Activated CD4-positive, alpha-beta memory T cell treated with anti-CD3 and anti-CD28 coated beads for 36 hours (primary cell): ENCODE measurements at regions not wholly inside any gene's neighbourhood (a gene's known extent, or its start where the extent isn't known, plus 50 kb on each side); places are given as distances from the start of the nearest gene placed in this dataset.

Source experiments
- CTCF ChIA-PET: fragments of 350-600 bp; sonication (Branson Sonifier 250); formaldehyde crosslinking; loops from one replicate; lab custom pipeline; 2021; ENCODE audit warnings: antibody characterized with exemption, inconsistent platforms; lab: Charles Lee
- POLR2A ChIA-PET: fragments of 350-600 bp; sonication (Branson Sonifier 250); formaldehyde crosslinking; loops from one replicate; lab custom pipeline; 2021; ENCODE audit warnings: antibody characterized with exemption; lab: Charles Lee
- DNase-seq: peaks from one replicate; pipeline ENCODE4 v3.0.0-alpha.2; 2020
- H3K27ac Mint-ChIP-seq: one replicate; pipeline ENCODE4 v1.8.0; 2021; ENCODE audit warnings: mixed read lengths
- H3K27me3 Mint-ChIP-seq: one replicate; pipeline ENCODE4 v1.8.0; 2021; ENCODE audit warnings: mixed read lengths
- H3K36me3 Mint-ChIP-seq: one replicate; pipeline ENCODE4 v1.8.0; 2021; ENCODE audit warnings: mixed read lengths
- H3K4me1 Mint-ChIP-seq: one replicate; pipeline ENCODE4 v1.8.0; 2021; ENCODE audit warnings: low read depth, mixed read lengths
- H3K4me3 Mint-ChIP-seq: one replicate; pipeline ENCODE4 v1.8.0; 2021; ENCODE audit warnings: mild to moderate bottlenecking, mixed read lengths
- H3K9me3 Mint-ChIP-seq: one replicate; pipeline ENCODE4 v1.8.0; 2021; ENCODE audit warnings: mixed read lengths
- intact Hi-C: fragments of 100-400 bp; cut with micrococcal nuclease; formaldehyde crosslinking; loops from one replicate; pipeline ENCODE4 v1.15.1; 2023

DNA sequence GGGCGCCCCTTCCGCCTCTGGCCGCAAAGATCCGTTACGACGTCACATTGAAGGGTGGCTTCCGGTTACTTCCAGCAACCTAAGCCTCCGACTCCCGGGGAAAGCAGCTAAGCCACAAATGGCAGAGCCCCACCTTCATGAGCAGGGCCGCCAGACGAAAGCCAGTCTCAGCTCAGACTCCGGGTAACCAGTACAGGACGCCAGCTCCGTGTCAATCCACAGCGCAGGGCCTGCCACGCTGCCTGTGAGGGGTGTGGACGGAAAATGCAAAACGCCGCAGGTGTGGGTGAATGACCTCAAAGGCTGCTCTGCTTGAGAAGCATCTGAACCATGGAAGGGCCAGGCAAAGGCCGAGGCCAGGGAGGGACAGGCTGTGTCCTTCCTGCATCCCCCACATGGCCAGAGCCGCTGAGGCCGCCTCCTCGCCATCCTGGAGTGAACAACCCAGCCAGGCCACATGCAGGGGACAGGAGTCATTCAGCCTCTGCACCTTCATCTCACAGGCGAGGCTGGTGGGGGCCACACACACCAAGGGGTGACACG is 53.5 kb upstream of the PPP2R2D start:
- intact Hi-C loops, result no loop called here
- no peaks in the 10 kb centered on the region for H3K9me3 Mint-ChIP-seq
- ChIA-PET CTCF (no interaction called here), POLR2A (no interaction called here)
- H3K4me1 Mint-ChIP-seq, result no peaks in the 10 kb centered on the region
- no peak for DNase-seq
- H3K4me3 Mint-ChIP-seq, result no peak overlapping the region
- H3K27me3 Mint-ChIP-seq, result peaks cover 2% of the 10 kb centered on the region
- no peak overlapping the region for H3K27ac Mint-ChIP-seq
- no peaks in the 10 kb centered on the region for H3K36me3 Mint-ChIP-seq

DNA sequence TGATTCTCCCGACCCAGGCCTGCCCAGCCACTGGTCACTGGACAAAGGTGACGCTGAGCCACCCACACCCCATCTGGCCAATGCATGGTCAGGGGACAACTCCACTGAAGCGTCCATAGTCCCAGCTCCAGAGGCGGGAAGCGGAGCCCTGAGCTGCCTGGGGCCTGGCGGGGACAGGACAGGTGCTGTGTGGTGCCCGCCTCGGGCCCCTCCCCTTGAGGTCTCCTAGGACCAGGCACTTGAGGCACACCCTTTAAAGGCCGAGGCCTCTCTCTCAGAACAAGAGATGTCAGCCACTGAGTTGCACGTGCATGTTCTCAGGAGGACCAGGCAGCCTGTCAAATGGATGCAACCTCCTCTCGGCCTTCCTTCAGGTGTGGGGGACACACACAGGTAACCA is 52.5 kb upstream of the PPP2R2D start:
- ChIA-PET CTCF (no interaction called here), POLR2A (no interaction called here)
- Mint-ChIP-seq H3K4me1 (no peaks in the 10 kb centered on the region), H3K27me3 (peaks cover 2% of the 10 kb centered on the region), H3K4me3 (no peak overlapping the region), H3K27ac (no peak overlapping the region), H3K36me3 (no peaks in the 10 kb centered on the region), H3K9me3 (no peaks in the 10 kb centered on the region)
- intact Hi-C loops, result no loop called here
- no peak for DNase-seq

DNA sequence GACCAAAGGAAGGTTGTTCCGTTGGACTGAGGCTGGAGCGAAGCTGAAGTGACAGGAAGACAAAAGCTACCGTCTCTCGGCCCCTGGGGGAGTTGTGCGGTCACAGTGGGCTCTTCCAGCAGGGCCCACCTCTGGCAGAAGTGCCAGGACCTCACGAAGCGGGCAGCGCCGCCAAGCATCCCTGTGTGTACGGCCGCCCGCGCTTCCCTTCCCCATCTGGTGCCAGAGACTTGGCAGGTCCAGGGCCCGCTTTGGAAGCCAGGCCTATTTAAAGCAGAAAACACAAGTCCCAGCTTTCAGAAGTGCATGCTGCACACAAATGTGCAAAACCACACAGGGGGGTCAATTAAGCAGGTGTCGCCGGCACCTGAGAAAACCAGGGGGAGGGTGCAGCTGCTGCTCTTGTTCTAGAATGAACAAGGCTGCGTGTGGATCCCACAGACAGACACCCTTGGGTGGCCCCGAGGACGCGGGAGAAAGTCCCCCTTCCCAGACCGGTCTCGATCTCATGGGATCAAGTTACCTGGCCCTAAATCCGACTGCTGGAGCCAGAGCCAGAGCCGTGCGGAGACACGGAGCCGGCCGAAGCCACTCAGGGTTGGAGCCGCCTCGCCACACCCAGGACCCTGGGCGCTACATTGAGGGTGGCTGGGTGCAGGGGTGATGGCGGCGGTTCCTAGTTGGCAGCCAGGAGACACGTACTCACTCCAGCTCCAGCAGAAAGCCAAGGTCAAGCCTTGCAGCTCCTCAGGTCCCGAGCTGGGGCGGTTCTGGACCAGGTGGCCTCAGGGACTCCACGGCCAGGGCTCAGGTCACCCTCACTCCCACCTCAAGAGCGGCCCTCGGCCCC is 51.8 kb upstream of the PPP2R2D start:
- H3K4me3 Mint-ChIP-seq, result no peak overlapping the region
- DNase-seq, result no peak
- POLR2A ChIA-PET, result no interaction called here
- peaks cover 2% of the 10 kb centered on the region for H3K27me3 Mint-ChIP-seq
- H3K9me3 Mint-ChIP-seq, result no peaks in the 10 kb centered on the region
- H3K27ac Mint-ChIP-seq, result no peak overlapping the region
- intact Hi-C loops, result no loop called here
- no peaks in the 10 kb centered on the region for H3K36me3 Mint-ChIP-seq
- CTCF ChIA-PET, result no interaction called here
- no peaks in the 10 kb centered on the region for H3K4me1 Mint-ChIP-seq

DNA sequence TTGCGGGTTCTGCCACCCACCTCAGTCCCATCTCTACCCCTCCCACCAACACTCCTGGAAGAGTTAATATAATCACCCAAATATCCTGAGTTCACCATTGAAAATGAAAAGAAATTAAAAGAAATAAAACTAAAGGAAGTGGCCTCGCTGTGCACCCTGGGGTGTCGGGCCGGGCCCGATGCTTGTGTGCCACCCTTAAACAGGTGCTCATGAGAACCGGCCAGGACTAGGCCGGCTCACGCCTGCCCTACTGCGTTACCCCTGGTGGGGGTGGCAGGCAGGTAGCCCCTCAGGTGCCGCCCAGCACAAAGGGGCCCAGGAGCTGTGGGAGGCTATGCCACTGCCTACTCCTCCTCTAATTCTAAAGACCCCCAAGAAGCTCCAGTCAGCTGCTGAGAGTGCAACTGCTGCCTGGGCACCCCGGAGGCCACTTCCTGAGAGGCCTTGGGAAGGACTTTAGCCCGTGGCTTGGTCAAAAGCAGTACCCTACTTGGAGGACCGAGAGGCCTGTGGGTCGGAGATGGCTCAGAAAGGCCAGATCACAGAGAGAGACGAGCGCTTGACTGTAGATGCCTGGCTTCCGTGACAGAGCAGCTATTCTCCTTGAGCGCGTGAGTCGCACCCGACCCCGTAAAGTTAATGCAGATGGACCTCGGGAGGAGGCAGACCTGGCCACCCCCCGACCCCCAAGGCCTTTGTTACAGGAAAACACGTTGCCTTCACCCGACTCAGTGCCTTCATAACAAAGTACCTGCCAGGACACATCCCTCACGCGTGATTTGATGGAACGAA is 51.0 kb upstream of the PPP2R2D start:
- Mint-ChIP-seq H3K9me3 (no peaks in the 10 kb centered on the region), H3K36me3 (no peaks in the 10 kb centered on the region), H3K27ac (no peak overlapping the region), H3K4me3 (no peak overlapping the region), H3K27me3 (peaks cover 2% of the 10 kb centered on the region), H3K4me1 (no peaks in the 10 kb centered on the region)
- no peak for DNase-seq
- ChIA-PET CTCF (no interaction called here), POLR2A (no interaction called here)
- intact Hi-C loops, result no loop called here

DNA sequence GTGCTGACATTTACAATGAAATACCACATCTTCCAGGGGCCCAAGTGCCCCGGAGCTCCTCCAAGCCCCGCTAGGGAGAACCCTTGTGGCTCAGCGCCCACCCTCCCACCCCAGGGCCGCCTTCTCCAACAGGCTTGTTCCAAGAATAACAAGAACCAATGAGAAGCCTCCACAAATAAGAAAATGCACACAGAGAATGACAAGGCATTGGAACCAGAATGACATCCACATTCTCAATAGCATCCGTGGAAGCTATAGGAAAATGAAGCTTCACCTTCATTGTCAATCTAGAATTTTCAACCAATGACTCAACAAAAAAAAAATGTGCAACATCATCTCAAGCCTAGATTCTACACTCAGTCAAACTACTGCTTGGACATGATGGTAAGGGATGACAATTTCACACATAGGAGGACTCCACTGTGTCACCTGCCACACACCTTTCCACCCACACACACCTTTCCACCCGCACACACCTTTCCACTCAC is 50.4 kb upstream of the PPP2R2D start:
- no peak for DNase-seq
- intact Hi-C loops, result no loop called here
- H3K4me1 Mint-ChIP-seq, result no peaks in the 10 kb centered on the region
- H3K27ac Mint-ChIP-seq, result no peak overlapping the region
- H3K27me3 Mint-ChIP-seq, result peaks cover 2% of the 10 kb centered on the region
- no peak overlapping the region for H3K4me3 Mint-ChIP-seq
- no peaks in the 10 kb centered on the region for H3K36me3 Mint-ChIP-seq
- ChIA-PET CTCF (no interaction called here), POLR2A (no interaction called here)
- no peaks in the 10 kb centered on the region for H3K9me3 Mint-ChIP-seq
